ENCODE measurements at regions not wholly inside any gene's neighbourhood (a gene's known extent, or its start where the extent isn't known, plus 50 kb on each side); places are given as distances from the start of the nearest gene placed in this dataset.

DNA sequence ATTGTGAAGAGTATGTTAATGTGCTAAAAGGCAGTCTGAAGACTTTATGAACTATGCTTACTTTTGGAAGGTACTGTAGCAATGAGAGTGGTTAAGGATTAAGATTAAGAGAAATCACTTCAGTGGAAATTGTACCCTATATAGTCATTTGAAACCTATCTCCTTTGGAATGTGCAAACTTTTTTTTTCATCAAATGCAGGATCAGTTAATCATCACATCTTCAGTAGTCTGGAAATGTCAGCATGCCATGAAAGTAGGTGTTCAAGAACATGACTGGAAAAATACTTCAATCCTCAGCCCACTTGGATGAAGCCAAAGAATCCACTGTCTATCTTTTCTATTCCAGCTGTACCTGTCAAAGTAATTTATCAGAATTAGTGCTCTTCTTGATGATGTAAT lies 157.8 kb upstream of the TMEM161B start:
- no peaks in the 10 kb centered on the region for H3K4me1 ChIP-seq (ENCODE audit: control insufficient read depth in 1 of 2, insufficient read depth in 2 of 2, low read length in 2 of 2)
- no peak overlapping the region for H2AFZ ChIP-seq (ENCODE audit: low read depth, low read length, poor library complexity, severe bottlenecking)
- no peaks in the 10 kb centered on the region for H3K9me2 ChIP-seq (ENCODE audit: insufficient read depth)
- H3K9me3 ChIP-seq (ENCODE audit: control insufficient read depth in 1 of 2, insufficient read depth in 1 of 2, low read depth in 1 of 2, low read length in 2 of 2), result no peaks in the 10 kb centered on the region
- DNase-seq (ENCODE audit: low read depth, low spot score) (no peak), ATAC-seq (no peak)
- no peaks in the 10 kb centered on the region for H4K20me1 ChIP-seq (ENCODE audit: insufficient read depth)
- ChIA-PET POLR2A (no interaction called here), CTCF (no interaction called here), RAD21 (ENCODE audit: low non-redundant PET in 1 of 2, low total read pairs in 2 of 2, uncharacterized antibody in 2 of 2, unreplicated experiment in 2 of 2) (no interaction called here)
- no peaks in the 10 kb centered on the region for H3K27me3 ChIP-seq (ENCODE audit: insufficient read depth, low read length)
- intact Hi-C loops (cut with micrococcal nuclease), result no loop called here
- no peak overlapping the region for H3K27ac ChIP-seq (ENCODE audit: low read depth, low read length)
- no peak overlapping the region for H3K4me2 ChIP-seq (ENCODE audit: low read length)
- TF ChIP-seq EZH2phosphoT487 (IDR thresholded peaks at IDR 0.05; ENCODE audit: borderline replicate concordance), result no peak
- no peak for TF ChIP-seq SIN3A (IDR thresholded peaks at IDR 0.05; ENCODE audit: low read depth)
- no peak for TF ChIP-seq FOSL1 (IDR thresholded peaks at IDR 0.05; ENCODE audit: low read depth)
- TF ChIP-seq, protein P1, sequence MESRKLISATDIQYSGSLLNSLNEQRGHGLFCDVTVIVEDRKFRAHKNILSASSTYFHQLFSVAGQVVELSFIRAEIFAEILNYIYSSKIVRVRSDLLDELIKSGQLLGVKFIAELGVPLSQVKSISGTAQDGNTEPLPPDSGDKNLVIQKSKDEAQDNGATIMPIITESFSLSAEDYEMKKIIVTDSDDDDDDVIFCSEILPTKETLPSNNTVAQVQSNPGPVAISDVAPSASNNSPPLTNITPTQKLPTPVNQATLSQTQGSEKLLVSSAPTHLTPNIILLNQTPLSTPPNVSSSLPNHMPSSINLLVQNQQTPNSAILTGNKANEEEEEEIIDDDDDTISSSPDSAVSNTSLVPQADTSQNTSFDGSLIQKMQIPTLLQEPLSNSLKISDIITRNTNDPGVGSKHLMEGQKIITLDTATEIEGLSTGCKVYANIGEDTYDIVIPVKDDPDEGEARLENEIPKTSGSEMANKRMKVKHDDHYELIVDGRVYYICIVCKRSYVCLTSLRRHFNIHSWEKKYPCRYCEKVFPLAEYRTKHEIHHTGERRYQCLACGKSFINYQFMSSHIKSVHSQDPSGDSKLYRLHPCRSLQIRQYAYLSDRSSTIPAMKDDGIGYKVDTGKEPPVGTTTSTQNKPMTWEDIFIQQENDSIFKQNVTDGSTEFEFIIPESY (IDR thresholded peaks at IDR 0.05; ENCODE audit: extremely low read depth, insufficient replicate concordance, low read length), result no peak
- no peak for TF ChIP-seq ZNF274 (IDR thresholded peaks at IDR 0.05; ENCODE audit: low read depth, low read length)
- no peak for TF ChIP-seq SRF (IDR thresholded peaks at IDR 0.05; ENCODE audit: low read depth)
- TF ChIP-seq ELF1 (IDR thresholded peaks at IDR 0.05; ENCODE audit: borderline replicate concordance, low read depth), result no peak
- TF ChIP-seq POLR2A (IDR thresholded peaks at IDR 0.05; ENCODE audit: borderline replicate concordance, extremely low read depth, insufficient read depth, insufficient read length), result no peak
- TF ChIP-seq, protein P2, sequence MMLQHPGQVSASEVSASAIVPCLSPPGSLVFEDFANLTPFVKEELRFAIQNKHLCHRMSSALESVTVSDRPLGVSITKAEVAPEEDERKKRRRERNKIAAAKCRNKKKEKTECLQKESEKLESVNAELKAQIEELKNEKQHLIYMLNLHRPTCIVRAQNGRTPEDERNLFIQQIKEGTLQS (IDR thresholded peaks at IDR 0.05), result no peak
- no peak for TF ChIP-seq CEBPB (IDR thresholded peaks at IDR 0.05; ENCODE audit: low read depth)
- no peak overlapping the region for H3K4me3 ChIP-seq (replicated peaks in 1 of 2; ENCODE audit: low read depth in 1 of 2, low read length in 2 of 2)
- no TSS peak for BruUV-seq (replicated peaks)
- H3K9ac ChIP-seq (ENCODE audit: low read length), result no peak overlapping the region
- no peaks in the 10 kb centered on the region for H3K79me2 ChIP-seq (ENCODE audit: insufficient read depth, low read length)
- H3K36me3 ChIP-seq (ENCODE audit: control insufficient read depth in 1 of 2, insufficient read depth in 2 of 2, low read length in 2 of 2), result no peaks in the 10 kb centered on the region

DNA sequence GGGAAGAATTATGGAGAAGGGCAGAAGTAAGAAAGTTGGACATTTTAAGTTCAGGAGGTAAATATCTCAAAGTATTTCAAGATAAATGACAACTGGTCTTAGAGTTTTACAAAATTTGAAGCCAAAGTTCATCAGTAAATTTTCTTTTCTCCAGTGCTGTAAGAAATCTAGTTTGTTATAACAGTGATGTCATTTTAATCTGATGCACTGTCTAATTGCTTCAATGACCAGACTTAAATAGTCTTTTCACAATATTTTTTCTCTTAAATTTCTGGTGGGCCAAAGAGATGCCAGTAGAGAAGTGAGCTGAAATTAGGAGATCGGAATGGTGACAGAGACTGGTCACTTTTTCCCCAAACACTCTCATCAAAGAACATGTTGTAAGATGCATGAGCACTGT lies 156.5 kb upstream of the TMEM161B start:
- BruUV-seq (replicated peaks), result no TSS peak
- RAD21 ChIA-PET (ENCODE audit: low non-redundant PET in 1 of 2, low total read pairs in 2 of 2, uncharacterized antibody in 2 of 2, unreplicated experiment in 2 of 2), result no interaction called here
- Histone ChIP-seq H3K4me1 (ENCODE audit: control insufficient read depth in 1 of 2, insufficient read depth in 2 of 2, low read length in 2 of 2) (no peaks in the 10 kb centered on the region), H3K27ac (ENCODE audit: low read depth, low read length) (no peak overlapping the region), H3K4me3 (replicated peaks in 1 of 2; ENCODE audit: low read depth in 1 of 2, low read length in 2 of 2) (no peak overlapping the region), H3K36me3 (ENCODE audit: control insufficient read depth in 1 of 2, insufficient read depth in 2 of 2, low read length in 2 of 2) (no peaks in the 10 kb centered on the region), H3K9me3 (ENCODE audit: control insufficient read depth in 1 of 2, insufficient read depth in 1 of 2, low read depth in 1 of 2, low read length in 2 of 2) (no peaks in the 10 kb centered on the region), H3K9me2 (ENCODE audit: insufficient read depth) (no peaks in the 10 kb centered on the region), H3K27me3 (ENCODE audit: insufficient read depth, low read length) (no peaks in the 10 kb centered on the region), H3K4me2 (ENCODE audit: low read length) (no peak overlapping the region), H3K9ac (ENCODE audit: low read length) (no peak overlapping the region), H2AFZ (ENCODE audit: low read depth, low read length, poor library complexity, severe bottlenecking) (no peak overlapping the region), H3K79me2 (ENCODE audit: insufficient read depth, low read length) (no peaks in the 10 kb centered on the region), H4K20me1 (ENCODE audit: insufficient read depth) (no peaks in the 10 kb centered on the region)
- intact Hi-C loops (cut with micrococcal nuclease), result no loop called here
- CTCF ChIA-PET, result no interaction called here
- DNase-seq (ENCODE audit: low read depth, low spot score) (no peak), ATAC-seq (no peak)
- POLR2A ChIA-PET, result no interaction called here
- TF ChIP-seq YY1 (IDR thresholded peaks at IDR 0.05; ENCODE audit: extremely low read depth, insufficient replicate concordance, low read depth, low read length) (no peak), EZH2phosphoT487 (IDR thresholded peaks at IDR 0.05; ENCODE audit: borderline replicate concordance) (no peak), ZFX (IDR thresholded peaks at IDR 0.05) (no peak), FOSL1 (IDR thresholded peaks at IDR 0.05; ENCODE audit: low read depth) (no peak), SP1 (IDR thresholded peaks at IDR 0.05; ENCODE audit: low read depth) (no peak), CBX3 (IDR thresholded peaks at IDR 0.05; ENCODE audit: low read depth) (no peak), EGR1 (IDR thresholded peaks at IDR 0.05; ENCODE audit: low read depth) (no peak), RAD21 (IDR thresholded peaks at IDR 0.05; ENCODE audit: low read depth) (no peak), EZH2 (IDR thresholded peaks at IDR 0.05) (no peak), SIN3A (IDR thresholded peaks at IDR 0.05; ENCODE audit: low read depth) (no peak)
- TF ChIP-seq, protein P2 (IDR thresholded peaks at IDR 0.05), result no peak
